ENCODE measurements at regions not wholly inside any gene's neighbourhood (a gene's known extent, or its start where the extent isn't known, plus 50 kb on each side); places are given as distances from the start of the nearest gene placed in this dataset.

GRCh38 chr9:32294106-32294505 is 90.3 kb upstream of the ACO1 start:
- intact Hi-C loops (cut with DNase I; ENCODE audit: low total_unique reads) = no loop called here
- TF ChIP-seq POLR2A (IDR thresholded peaks at IDR 0.05) (no peak), CTCF (IDR thresholded peaks at IDR 0.05) (no peak)
- WGBS, 2 donors = 32 to 36% methylated on average over 2 of the region's 2 CpGs
- no peak for DNase-seq (ENCODE audit: low spot score in 2 of 2)
- no peak overlapping the region for H3K4me3 ChIP-seq (ENCODE audit: low read depth, poor library complexity, severe bottlenecking)

- TF ChIP-seq POLR2A (IDR thresholded peaks at IDR 0.05) (no peak), CTCF (IDR thresholded peaks at IDR 0.05) (no peak)
- no peak for DNase-seq (ENCODE audit: low spot score in 2 of 2)
- WGBS, 2 donors = 64 to 73% methylated on average over 2 of the region's 2 CpGs
- intact Hi-C loops (cut with DNase I; ENCODE audit: low total_unique reads) = no loop called here
- H3K4me3 ChIP-seq (ENCODE audit: low read depth, poor library complexity, severe bottlenecking) = no peak overlapping the region
These were observed 84.1 kb upstream of the ACO1 start for GRCh38 chr9:32300373-32300772.

DNA sequence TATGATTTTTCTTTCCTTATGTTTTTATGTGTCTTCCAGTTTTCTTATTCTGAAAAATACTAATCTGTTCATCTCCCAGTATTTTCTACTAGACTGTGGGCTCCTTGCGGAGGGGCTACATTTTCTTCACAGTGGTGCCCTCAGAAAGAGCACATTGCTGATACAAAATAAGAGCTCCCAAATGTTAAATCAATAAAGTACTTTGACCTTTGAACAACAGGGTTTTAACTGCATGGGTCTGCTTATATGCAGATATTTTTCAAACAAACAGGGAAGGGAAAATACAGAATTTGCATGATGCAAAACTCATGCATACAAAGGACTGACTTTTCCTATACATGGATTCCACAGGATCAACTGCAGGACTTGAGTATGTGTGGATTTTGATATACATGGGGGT is 79.9 kb upstream of the ACO1 start:
- WGBS, 2 donors = 0 to 45% methylated on average over 1 of the region's 1 CpG
- TF ChIP-seq POLR2A (IDR thresholded peaks at IDR 0.05) (no peak), CTCF (IDR thresholded peaks at IDR 0.05) (no peak)
- intact Hi-C loops (cut with DNase I; ENCODE audit: low total_unique reads) = no loop called here
- no peak for DNase-seq (ENCODE audit: low spot score in 2 of 2)
- H3K4me3 ChIP-seq (ENCODE audit: low read depth, poor library complexity, severe bottlenecking) = no peak overlapping the region

DNA sequence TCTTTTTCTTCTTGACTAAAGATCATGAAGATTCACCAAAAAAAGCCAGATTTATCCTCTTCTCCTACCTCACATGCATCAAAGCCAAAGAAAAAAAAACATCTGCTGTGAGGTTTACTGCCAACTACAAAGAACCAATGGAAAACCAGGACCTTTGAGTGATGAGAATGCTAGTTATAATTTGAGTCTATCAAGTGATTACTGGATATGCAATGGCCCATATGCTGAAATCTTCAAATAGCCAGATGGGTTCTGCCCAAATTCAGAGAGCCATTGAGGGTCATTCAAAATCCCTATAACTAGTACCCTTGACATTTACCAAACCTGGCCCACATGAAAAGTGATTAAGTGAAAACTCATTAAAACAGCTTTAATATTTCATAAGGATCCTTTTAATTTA is 78.4 kb upstream of the ACO1 start:
- H3K4me3 ChIP-seq (ENCODE audit: low read depth, poor library complexity, severe bottlenecking) = no peak overlapping the region
- intact Hi-C loops (cut with DNase I; ENCODE audit: low total_unique reads) = no loop called here
- no peak for TF ChIP-seq CTCF (IDR thresholded peaks at IDR 0.05)
- no peak for TF ChIP-seq POLR2A (IDR thresholded peaks at IDR 0.05)
- no peak for DNase-seq (ENCODE audit: low spot score in 2 of 2)

DNA sequence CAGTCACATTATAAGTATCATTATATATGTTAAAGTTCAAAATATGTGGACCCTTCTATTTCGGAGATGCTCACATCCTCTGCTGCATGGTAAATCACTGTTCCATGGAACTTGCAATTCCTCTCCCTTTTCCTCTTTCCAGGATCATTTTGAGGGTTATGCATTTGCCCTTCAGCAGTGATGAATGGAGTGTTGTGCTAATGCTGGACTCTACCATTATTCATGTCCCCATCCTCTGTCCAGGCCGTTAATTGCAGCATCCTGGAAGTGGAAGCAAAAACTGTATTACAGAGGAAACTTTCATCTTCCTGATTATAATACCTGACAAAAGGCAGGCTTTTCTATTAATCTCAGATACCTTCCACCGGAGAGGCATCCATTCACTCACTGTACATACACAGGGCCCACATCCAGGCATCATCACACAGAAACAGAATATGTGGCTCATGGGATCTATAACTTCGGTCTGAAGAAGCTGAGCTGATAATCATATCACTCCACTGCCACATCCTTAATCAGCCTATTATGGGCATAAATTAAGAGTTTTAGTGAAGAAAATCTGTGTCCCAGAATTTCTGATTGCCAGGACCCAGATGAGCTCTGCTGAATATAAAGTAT is 65.0 kb upstream of the ACO1 start:
- DNase-seq (ENCODE audit: low spot score in 2 of 2) = no peak
- TF ChIP-seq CTCF (IDR thresholded peaks at IDR 0.05) (no peak), POLR2A (IDR thresholded peaks at IDR 0.05) (no peak)
- no peak overlapping the region for H3K4me3 ChIP-seq (ENCODE audit: low read depth, poor library complexity, severe bottlenecking)
- intact Hi-C loops (cut with DNase I; ENCODE audit: low total_unique reads) = no loop called here
- WGBS, 2 donors = 81 to 83% methylated on average over 4 of the region's 4 CpGs

DNA sequence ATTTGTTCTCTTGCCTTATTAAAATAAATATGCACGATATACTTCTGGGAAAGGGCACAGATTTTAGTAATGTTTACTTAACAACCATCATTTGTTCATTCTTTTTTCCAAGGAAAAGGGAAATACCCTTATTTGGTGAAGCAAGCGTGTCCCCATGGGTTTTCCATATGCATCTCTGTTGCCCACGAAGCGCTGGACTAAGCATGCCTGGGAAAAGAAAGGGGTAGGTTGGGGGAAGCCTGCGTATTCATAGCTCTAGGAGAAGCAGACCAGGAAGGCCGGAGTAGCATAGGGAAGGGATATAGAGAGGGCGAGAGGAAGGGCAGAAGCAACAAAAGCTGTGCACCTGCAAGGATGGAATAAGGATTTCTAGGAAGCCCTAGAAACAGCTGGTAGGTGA is 61.8 kb upstream of the ACO1 start:
- WGBS, 2 donors = 70 to 74% methylated on average over 7 of the region's 7 CpGs
- TF ChIP-seq CTCF (IDR thresholded peaks at IDR 0.05) = no peak
- TF ChIP-seq POLR2A (IDR thresholded peaks at IDR 0.05) = no peak

More for the DNA sequence above, 61.8 kb upstream of the ACO1 start:
- H3K4me3 ChIP-seq (ENCODE audit: low read depth, poor library complexity, severe bottlenecking) = no peak overlapping the region
- intact Hi-C loops (cut with DNase I; ENCODE audit: low total_unique reads) = no loop called here
- DNase-seq (ENCODE audit: low spot score in 2 of 2) = no peak

All from lower leg skin (tissue), 4 donors.